ENCODE measurements at regions not wholly inside any gene's neighbourhood (a gene's known extent, or its start where the extent isn't known, plus 50 kb on each side); places are given as distances from the start of the nearest gene placed in this dataset.
A peak's percentile ranks its signal among the peaks of the same experiment; 100 is the strongest.

GRCh38 chr13:94959626-94960025 is 247.3 kb upstream of the SOX21 start:
- H3K4me1 ChIP-seq (ENCODE audit: insufficient read depth) = no peaks in the 10 kb centered on the region
- no peaks in the 10 kb centered on the region for H3K9me3 ChIP-seq (ENCODE audit: low read depth)
- TF ChIP-seq EZH2 (IDR thresholded peaks at IDR 0.05; ENCODE audit: insufficient read depth, poor library complexity, severe bottlenecking) (no peak), EZH2phosphoT487 (IDR thresholded peaks at IDR 0.05; ENCODE audit: insufficient read depth, low read depth) (no peak)
- H4K20me1 ChIP-seq (ENCODE audit: insufficient read depth) = no peaks in the 10 kb centered on the region
- H3K4me2 ChIP-seq (ENCODE audit: unreplicated experiment) = no peak overlapping the region
- no peaks in the 10 kb centered on the region for H3K9me2 ChIP-seq (ENCODE audit: insufficient read depth)
- no peaks in the 10 kb centered on the region for H3K79me2 ChIP-seq (ENCODE audit: insufficient read depth)
- H3K36me3 ChIP-seq (ENCODE audit: low read depth) = no peaks in the 10 kb centered on the region
- no peak for DNase-seq
- H2AFZ ChIP-seq = no peak overlapping the region
- WGBS, 2 experiments (ENCODE audit: low coverage in 1 of 2, low lambda C conversion rate in 2 of 2, missing lambda C conversion rate in 2 of 2) = 16 to 22% methylated on average over 4 of the region's 4 CpGs
- H3F3A ChIP-seq (ENCODE audit: insufficient read depth) = no peaks in the 10 kb centered on the region
- no peak overlapping the region for H3K27ac ChIP-seq
- H3K27me3 ChIP-seq (replicated peaks; ENCODE audit: insufficient read depth) = peaks cover 36% of the 10 kb centered on the region
- H3K4me3 ChIP-seq = no peak overlapping the region
- in situ Hi-C loops (cut with MboI) = no loop called here
- H3K9ac ChIP-seq = no peak overlapping the region

- no peaks in the 10 kb centered on the region for H3F3A ChIP-seq (ENCODE audit: insufficient read depth)
- in situ Hi-C loops (cut with MboI) = no loop called here
- H3K4me2 ChIP-seq (ENCODE audit: unreplicated experiment) = no peak overlapping the region
- no peaks in the 10 kb centered on the region for H3K79me2 ChIP-seq (ENCODE audit: insufficient read depth)
- 23 to 27% methylated on average over 5 of the region's 5 CpGs for WGBS, 2 experiments (ENCODE audit: low coverage in 1 of 2, low lambda C conversion rate in 2 of 2, missing lambda C conversion rate in 2 of 2)
- H3K27ac ChIP-seq = no peak overlapping the region
- no peak overlapping the region for H3K9ac ChIP-seq
- H3K9me3 ChIP-seq (ENCODE audit: low read depth) = no peaks in the 10 kb centered on the region
- H3K4me3 ChIP-seq = no peak overlapping the region
- TF ChIP-seq EZH2phosphoT487 (IDR thresholded peaks at IDR 0.05; ENCODE audit: insufficient read depth, low read depth) (no peak), EZH2 (IDR thresholded peaks at IDR 0.05; ENCODE audit: insufficient read depth, poor library complexity, severe bottlenecking) (no peak)
- no peaks in the 10 kb centered on the region for H3K9me2 ChIP-seq (ENCODE audit: insufficient read depth)
- peaks cover 22% of the 10 kb centered on the region for H3K27me3 ChIP-seq (replicated peaks; ENCODE audit: insufficient read depth)
- DNase-seq = no peak
- H4K20me1 ChIP-seq (ENCODE audit: insufficient read depth) = no peaks in the 10 kb centered on the region
- H3K4me1 ChIP-seq (ENCODE audit: insufficient read depth) = no peaks in the 10 kb centered on the region
- H3K36me3 ChIP-seq (ENCODE audit: low read depth) = no peaks in the 10 kb centered on the region
- no peak overlapping the region for H2AFZ ChIP-seq
Measured at GRCh38 chr13:94956417-94957110, 244.2 kb upstream of the SOX21 start.

- DNase-seq = no peak
- no peaks in the 10 kb centered on the region for H4K20me1 ChIP-seq (ENCODE audit: insufficient read depth)
- no peaks in the 10 kb centered on the region for H3K36me3 ChIP-seq (ENCODE audit: low read depth)
- no peaks in the 10 kb centered on the region for H3K9me2 ChIP-seq (ENCODE audit: insufficient read depth)
- in situ Hi-C loops (cut with MboI) = no loop called here
- H3K9ac ChIP-seq = no peak overlapping the region
- H3K9me3 ChIP-seq (ENCODE audit: low read depth) = no peaks in the 10 kb centered on the region
- no peaks in the 10 kb centered on the region for H3F3A ChIP-seq (ENCODE audit: insufficient read depth)
- no peaks in the 10 kb centered on the region for H3K79me2 ChIP-seq (ENCODE audit: insufficient read depth)
- no peaks in the 10 kb centered on the region for H3K4me1 ChIP-seq (ENCODE audit: insufficient read depth)
- no peak for TF ChIP-seq EZH2 (IDR thresholded peaks at IDR 0.05; ENCODE audit: insufficient read depth, poor library complexity, severe bottlenecking)
- no peak for TF ChIP-seq EZH2phosphoT487 (IDR thresholded peaks at IDR 0.05; ENCODE audit: insufficient read depth, low read depth)
- no peak overlapping the region for H3K4me3 ChIP-seq
- no peak overlapping the region for H3K4me2 ChIP-seq (ENCODE audit: unreplicated experiment)
- H2AFZ ChIP-seq = no peak overlapping the region
- peaks cover 16% of the 10 kb centered on the region for H3K27me3 ChIP-seq (replicated peaks; ENCODE audit: insufficient read depth)
- H3K27ac ChIP-seq = no peak overlapping the region
Measured at GRCh38 chr13:94952787-94953186, 240.4 kb upstream of the SOX21 start.

GRCh38 chr13:94950303-94950702 is 238.0 kb upstream of the SOX21 start:
- in situ Hi-C loops (cut with MboI) = no loop called here
- H2AFZ ChIP-seq = no peak overlapping the region
- no peaks in the 10 kb centered on the region for H3K79me2 ChIP-seq (ENCODE audit: insufficient read depth)
- WGBS, 2 experiments (ENCODE audit: low coverage in 1 of 2, low lambda C conversion rate in 2 of 2, missing lambda C conversion rate in 2 of 2) = 22 to 26% methylated on average over 8 of the region's 8 CpGs
- no peak overlapping the region for H3K27ac ChIP-seq
- no peak for TF ChIP-seq EZH2phosphoT487 (IDR thresholded peaks at IDR 0.05; ENCODE audit: insufficient read depth, low read depth)
- no peak for TF ChIP-seq EZH2 (IDR thresholded peaks at IDR 0.05; ENCODE audit: insufficient read depth, poor library complexity, severe bottlenecking)
- peaks cover 21% of the 10 kb centered on the region for H3K27me3 ChIP-seq (replicated peaks; ENCODE audit: insufficient read depth)
- no peaks in the 10 kb centered on the region for H3F3A ChIP-seq (ENCODE audit: insufficient read depth)
- H3K4me3 ChIP-seq = no peak overlapping the region
- H3K9me2 ChIP-seq (ENCODE audit: insufficient read depth) = no peaks in the 10 kb centered on the region
- H3K4me2 ChIP-seq (ENCODE audit: unreplicated experiment) = no peak overlapping the region
- no peaks in the 10 kb centered on the region for H3K36me3 ChIP-seq (ENCODE audit: low read depth)
- no peak overlapping the region for H3K9ac ChIP-seq
- H3K9me3 ChIP-seq (ENCODE audit: low read depth) = no peaks in the 10 kb centered on the region
- DNase-seq = peak; percentile 3
- H3K4me1 ChIP-seq (ENCODE audit: insufficient read depth) = no peaks in the 10 kb centered on the region
- H4K20me1 ChIP-seq (ENCODE audit: insufficient read depth) = no peaks in the 10 kb centered on the region

- Histone ChIP-seq H3K4me3 (no peak overlapping the region), H3K9me2 (ENCODE audit: insufficient read depth) (no peaks in the 10 kb centered on the region), H4K20me1 (ENCODE audit: insufficient read depth) (no peaks in the 10 kb centered on the region), H3K4me2 (ENCODE audit: unreplicated experiment) (no peak overlapping the region), H3K27ac (no peak overlapping the region), H3K9me3 (ENCODE audit: low read depth) (no peaks in the 10 kb centered on the region), H3K36me3 (ENCODE audit: low read depth) (no peaks in the 10 kb centered on the region), H3K9ac (no peak overlapping the region), H3F3A (ENCODE audit: insufficient read depth) (no peaks in the 10 kb centered on the region), H3K4me1 (ENCODE audit: insufficient read depth) (no peaks in the 10 kb centered on the region), H3K27me3 (replicated peaks; ENCODE audit: insufficient read depth) (peaks cover 21% of the 10 kb centered on the region), H2AFZ (no peak overlapping the region), H3K79me2 (ENCODE audit: insufficient read depth) (no peaks in the 10 kb centered on the region)
- no peak for DNase-seq
- in situ Hi-C loops (cut with MboI) = no loop called here
- 7 to 9% methylated on average over 7 of the region's 7 CpGs for WGBS, 2 experiments (ENCODE audit: low coverage in 1 of 2, low lambda C conversion rate in 2 of 2, missing lambda C conversion rate in 2 of 2)
- TF ChIP-seq EZH2phosphoT487 (IDR thresholded peaks at IDR 0.05; ENCODE audit: insufficient read depth, low read depth) = no peak
- no peak for TF ChIP-seq EZH2 (IDR thresholded peaks at IDR 0.05; ENCODE audit: insufficient read depth, poor library complexity, severe bottlenecking)
Measured at GRCh38 chr13:94947965-94948371, 235.6 kb upstream of the SOX21 start.
